A549 (cell line): ENCODE measurements at regions not wholly inside any gene's neighbourhood (a gene's known extent, or its start where the extent isn't known, plus 50 kb on each side); places are given as distances from the start of the nearest gene placed in this dataset.

Experiments used
- BCL3 ChIP-seq: fragments of >200 bp; sonication (Bioruptor Twin); formaldehyde crosslinking; IDR thresholded peaks from 3 replicates; pipeline ENCODE4 v1.6.1; 2016
- BHLHE40 ChIP-seq: IDR thresholded peaks from 2 replicates; pipeline ENCODE4 v1.6.1; 2012; ENCODE audit warnings: low read depth, low read length, inconsistent platforms
- EP300 ChIP-seq, 2 experiments: fragments of >200 bp; sonication (Bioruptor Twin); formaldehyde crosslinking; IDR thresholded peaks; 2 replicates in 1 of 2; 3 replicates in 1 of 2; pipeline ENCODE4 v1.6.1; 2016 to 2017
- HOXA7 ChIP-seq: fragments of 250-450 bp; sonication (Bioruptor Pico); IDR thresholded peaks from 2 replicates; pipeline ENCODE4 v1.5.0; 2020; ENCODE audit warnings: mild to moderate bottlenecking, moderate library complexity
- MAX ChIP-seq: IDR thresholded peaks from 2 replicates; pipeline ENCODE4 v1.6.1; 2012
- MYC ChIP-seq: IDR thresholded peaks from 2 replicates; pipeline ENCODE4 v1.6.1; 2012; ENCODE audit warnings: mild to moderate bottlenecking, inconsistent platforms, low read length, improper control_type of control experiment, borderline replicate concordance
- NPAS2 ChIP-seq: fragments of 250-450 bp; sonication (Bioruptor Pico); IDR thresholded peaks from 2 replicates; pipeline ENCODE4 v1.8.0; 2022; ENCODE audit warnings: mild to moderate bottlenecking, moderate library complexity, borderline replicate concordance
- USF2 ChIP-seq: fragments of 450-650 bp; IDR thresholded peaks from 2 replicates; pipeline ENCODE4 v1.6.1; 2014; ENCODE audit warnings: antibody characterized with exemption
- TF ChIP-seq, protein P1 (sequence below): fragments of >200 bp; sonication (Bioruptor Twin); formaldehyde crosslinking; IDR thresholded peaks from 3 replicates; pipeline ENCODE4 v1.5.1; 2016

- TF ChIP-seq, protein P1, sequence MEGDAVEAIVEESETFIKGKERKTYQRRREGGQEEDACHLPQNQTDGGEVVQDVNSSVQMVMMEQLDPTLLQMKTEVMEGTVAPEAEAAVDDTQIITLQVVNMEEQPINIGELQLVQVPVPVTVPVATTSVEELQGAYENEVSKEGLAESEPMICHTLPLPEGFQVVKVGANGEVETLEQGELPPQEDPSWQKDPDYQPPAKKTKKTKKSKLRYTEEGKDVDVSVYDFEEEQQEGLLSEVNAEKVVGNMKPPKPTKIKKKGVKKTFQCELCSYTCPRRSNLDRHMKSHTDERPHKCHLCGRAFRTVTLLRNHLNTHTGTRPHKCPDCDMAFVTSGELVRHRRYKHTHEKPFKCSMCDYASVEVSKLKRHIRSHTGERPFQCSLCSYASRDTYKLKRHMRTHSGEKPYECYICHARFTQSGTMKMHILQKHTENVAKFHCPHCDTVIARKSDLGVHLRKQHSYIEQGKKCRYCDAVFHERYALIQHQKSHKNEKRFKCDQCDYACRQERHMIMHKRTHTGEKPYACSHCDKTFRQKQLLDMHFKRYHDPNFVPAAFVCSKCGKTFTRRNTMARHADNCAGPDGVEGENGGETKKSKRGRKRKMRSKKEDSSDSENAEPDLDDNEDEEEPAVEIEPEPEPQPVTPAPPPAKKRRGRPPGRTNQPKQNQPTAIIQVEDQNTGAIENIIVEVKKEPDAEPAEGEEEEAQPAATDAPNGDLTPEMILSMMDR = no peak
- TF ChIP-seq MYC (no peak), EP300 (IDR thresholded peaks at IDR 0.05) (no peak), MAX (no peak), NPAS2 (CRISPR knock-in tag) (no peak), BHLHE40 (no peak), HOXA7 (no peak), BCL3 (no peak), USF2 (no peak)
Measured at GRCh38 chr7:149701495-149702240, 71.7 kb downstream of the ZNF467 start.
